Activated CD8-positive, alpha-beta memory T cell treated with anti-CD3 and anti-CD28 coated beads for 1 hour (primary cell): ENCODE measurements at regions not wholly inside any gene's neighbourhood (a gene's known extent, or its start where the extent isn't known, plus 50 kb on each side); places are given as distances from the start of the nearest gene placed in this dataset.
"Not testable (repeated sequence)": the region's sequence is repeated elsewhere in the genome, so short reads cannot be mapped to it uniquely, and the experiment has no call there.

ENCODE experiments used
- DNase-seq, 2 donors: peaks; one replicate each; pipeline ENCODE4 v3.0.0-alpha.2; 2020; ENCODE audit warnings: low read depth in 1 of 2; ENCODE audit errors: extremely low read depth in 1 of 2

GRCh38 chr22:22976033-22976922 lies 88.7 kb downstream of the IGLL5 start:
- DNase-seq = no peak

DNA sequence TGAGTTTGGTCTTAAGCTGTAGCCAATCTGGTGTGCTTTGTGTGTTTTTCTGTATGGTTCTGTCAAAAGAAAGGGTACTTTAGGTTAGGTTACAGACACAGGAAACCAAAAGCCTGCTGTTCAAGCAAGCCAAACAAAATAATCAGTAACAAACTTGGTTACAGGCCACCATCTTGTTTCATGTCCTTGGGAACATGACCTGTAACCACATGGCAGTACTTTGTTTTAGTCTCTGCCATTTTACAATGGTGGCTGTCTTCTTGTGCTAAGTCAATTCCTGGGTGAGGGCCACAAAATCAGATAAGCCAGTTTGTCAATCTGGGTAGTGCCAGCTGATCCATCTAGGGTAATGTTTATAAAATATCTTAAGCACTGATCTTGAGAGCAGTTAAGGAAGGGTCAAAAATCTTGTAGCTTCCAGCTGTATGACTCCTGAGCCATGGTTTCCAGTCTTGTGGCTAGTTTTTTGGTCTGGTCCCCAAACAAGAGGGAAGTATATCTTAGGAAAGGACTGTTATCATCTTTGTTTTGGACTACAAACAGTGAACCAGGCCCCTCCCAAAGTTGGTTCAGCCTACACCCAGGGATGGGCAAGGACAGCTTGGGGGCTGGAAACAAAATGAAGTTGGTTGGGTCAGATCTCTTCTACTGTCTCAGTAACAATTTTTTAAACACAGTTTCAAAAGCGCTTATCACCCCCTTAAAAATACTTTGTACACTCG lies 90.0 kb downstream of the IGLL5 start:
- no peak for DNase-seq

DNA sequence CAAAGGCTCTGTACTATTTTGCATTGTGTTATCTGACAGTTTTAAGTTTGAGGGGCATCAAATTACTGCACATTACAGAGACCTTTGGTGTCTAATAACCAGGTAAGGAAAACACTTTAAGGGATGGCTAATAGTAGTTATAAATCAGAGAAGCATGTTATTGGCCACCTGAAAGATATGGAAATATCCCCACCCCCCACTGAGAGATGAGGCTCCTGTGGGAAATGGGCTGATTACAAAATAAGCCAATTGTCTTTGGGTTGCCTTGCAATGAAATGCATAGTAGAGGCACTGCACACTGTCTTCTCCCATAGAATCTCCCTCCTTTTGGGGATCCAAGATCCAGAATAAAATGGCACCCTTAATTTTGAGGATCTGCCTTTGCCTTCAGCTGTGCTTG lies 91.0 kb downstream of the IGLL5 start:
- DNase-seq = no peak

- no peak for DNase-seq
Observed at GRCh38 chr22:22979121-22979724, 91.1 kb upstream of the GNAZ start.

- no peak for DNase-seq
Observed at GRCh38 chr22:22979954-22980353, 90.4 kb upstream of the GNAZ start.

DNA sequence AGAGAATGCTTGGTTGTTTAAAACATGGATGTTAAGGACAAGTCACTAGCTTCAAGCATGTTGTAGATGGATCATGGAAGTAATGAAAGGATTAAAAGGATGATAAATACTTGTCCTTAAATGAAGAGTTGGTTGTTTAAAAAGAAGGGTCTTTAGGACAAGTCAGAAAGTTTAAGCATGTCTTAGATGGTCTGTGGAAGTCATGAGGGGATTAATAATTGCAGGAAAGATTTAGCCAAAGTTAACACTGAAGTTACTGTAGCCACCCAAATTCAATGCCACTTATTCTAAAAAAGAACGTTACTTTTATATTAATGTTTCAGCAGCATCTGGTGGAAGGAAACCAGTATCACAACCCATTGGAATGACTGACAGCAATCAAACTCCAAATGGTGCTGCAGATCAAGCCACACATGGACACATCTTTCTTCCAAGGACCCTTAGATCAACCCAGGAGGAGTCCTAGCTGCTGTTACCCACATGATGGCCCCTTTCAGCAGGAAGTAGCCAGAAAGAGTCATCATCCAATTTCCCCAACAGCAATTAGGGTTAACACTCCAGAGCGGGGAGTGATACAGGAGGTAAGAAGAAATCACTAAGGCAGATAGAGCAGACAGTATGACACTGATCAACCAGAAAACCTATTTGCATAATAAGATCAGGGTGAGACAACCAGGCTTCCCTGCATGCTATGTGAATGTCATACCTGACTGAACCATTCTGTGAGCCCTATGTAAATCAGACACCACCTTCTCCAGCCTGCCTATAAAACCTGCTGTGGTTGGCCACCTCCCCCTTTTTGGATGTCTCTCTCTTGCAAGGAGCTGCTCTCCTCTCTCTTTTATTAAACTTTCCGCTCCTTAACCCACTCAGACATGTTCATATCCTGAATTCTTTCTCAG lies 88.4 kb upstream of the GNAZ start:
- DNase-seq = no peak

DNA sequence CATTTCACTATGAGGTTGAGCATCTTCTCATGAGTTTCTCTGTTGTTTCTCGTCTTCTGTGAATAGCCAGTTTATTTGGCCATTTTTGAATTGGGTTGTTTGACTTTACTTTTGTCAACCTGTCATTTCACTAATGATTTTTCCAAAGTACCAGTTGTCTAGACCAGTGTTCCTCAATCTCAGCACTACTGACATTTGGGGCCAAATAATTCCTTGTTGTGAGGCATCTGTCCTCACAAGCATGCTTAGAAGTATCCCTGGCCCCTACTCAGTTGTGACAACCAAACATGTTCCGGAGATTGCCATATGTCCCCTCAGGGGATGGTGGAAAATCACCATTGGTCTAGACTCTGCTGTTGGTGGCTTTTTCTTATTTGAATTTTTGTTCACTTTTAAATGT lies 87.7 kb upstream of the GNAZ start:
- no peak for DNase-seq

- no peak for DNase-seq
Observed at GRCh38 chr22:22983123-22983522, 87.2 kb upstream of the GNAZ start.

DNA sequence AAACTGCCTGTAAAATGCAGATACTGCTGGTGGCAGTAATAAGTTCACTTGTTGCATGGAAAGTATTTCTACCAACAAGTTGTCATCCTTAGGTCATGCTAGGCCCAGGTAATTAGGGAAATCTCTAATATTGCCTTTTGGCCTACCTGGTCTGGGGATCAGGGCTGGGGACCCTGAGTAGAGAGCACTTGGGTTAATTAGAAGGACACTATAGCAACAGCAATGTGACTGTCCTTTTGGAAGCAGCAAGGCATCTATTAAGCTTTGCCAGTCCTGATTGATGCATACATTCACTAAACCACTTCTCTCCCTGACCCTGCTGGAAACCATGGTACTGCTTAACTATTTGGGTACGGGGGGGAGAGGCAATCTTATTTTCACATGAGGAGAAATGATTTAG lies 86.5 kb upstream of the GNAZ start:
- DNase-seq = no peak

GRCh38 chr22:22984967-22985366 lies 85.4 kb upstream of the GNAZ start:
- DNase-seq = no peak

DNA sequence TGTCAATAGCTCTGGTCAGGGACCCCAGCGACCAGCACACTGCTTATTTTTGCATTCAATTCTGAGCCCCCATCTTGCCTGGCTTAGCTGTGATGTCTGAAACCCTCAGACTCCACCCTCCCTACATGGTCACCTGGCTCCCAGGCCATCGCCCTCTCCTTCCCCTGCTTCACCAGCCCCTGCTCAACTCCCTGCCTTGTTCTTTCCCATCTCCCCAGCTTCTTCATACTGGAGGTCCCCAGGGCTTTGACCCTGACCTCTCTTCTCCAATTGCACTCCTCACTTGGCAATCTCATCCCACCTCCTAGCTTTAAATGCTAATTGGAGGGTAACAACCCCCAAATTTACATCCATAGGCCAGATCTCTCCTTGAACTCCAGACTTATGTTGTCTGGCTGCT lies 84.3 kb upstream of the GNAZ start:
- DNase-seq = no peak

- DNase-seq = no peak
Observed at GRCh38 chr22:22986640-22987039, 83.7 kb upstream of the GNAZ start.

GRCh38 chr22:22988150-22988549 lies 82.2 kb upstream of the GNAZ start:
- DNase-seq = no peak

GRCh38 chr22:22988785-22989184 lies 81.5 kb upstream of the GNAZ start:
- no peak for DNase-seq

DNA sequence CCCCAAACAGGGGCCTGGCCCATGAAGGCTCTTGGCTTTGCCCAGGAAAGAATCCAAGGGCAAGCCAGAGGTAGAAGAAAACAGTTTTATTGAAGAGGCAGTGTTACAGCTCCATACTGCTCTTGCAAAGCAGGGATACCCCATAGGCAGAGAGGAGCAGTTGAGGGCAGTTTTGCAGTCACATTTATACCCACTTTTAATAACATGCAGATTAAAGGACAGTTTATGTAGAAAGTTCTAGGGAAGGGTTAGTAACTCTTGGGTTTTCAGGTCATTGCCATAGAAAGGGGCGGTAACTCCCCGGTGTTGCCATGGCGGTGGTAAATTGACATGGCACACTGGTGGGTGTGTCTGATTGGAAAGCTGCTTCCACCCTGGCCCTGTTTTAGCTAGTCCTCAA lies 80.5 kb upstream of the GNAZ start:
- no peak for DNase-seq

DNA sequence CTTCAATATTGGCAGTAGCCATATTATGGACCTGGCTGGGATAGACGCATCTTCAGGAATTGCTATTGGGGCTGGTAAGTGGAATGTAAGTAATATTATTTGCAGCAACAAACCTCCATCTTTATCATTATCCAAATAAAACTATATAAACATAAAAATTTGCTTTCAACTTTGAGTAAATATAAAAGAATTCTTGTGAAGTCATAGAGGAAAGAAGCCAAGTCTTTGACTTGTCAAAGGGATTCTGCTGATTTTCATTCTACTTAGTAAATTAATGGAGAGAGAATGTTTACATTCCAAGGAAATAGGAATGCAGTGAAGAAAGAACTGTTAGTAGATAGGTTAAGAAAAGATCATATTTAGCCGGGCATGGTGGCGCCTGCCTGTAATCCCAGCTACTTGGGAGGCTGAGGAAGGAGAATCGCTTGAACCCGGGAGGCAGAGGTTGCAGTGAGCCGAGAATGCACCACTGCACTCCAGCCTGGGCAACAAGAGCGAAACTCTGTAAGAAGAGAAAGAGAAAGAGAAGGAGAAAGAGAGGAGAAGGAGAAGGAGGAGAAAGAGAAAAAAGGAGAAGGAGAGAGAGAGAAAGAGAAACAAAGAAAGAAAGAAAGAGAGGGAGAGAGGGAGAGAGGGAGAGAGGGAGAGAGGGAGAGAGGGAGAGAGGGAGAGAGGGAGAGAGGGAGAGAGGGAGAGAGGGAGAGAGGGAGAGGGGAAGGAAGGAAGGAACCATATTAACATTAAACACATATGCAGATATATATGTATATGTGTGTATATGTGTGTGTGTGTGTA lies 79.4 kb upstream of the GNAZ start:
- not testable (repeated sequence) for DNase-seq

DNA sequence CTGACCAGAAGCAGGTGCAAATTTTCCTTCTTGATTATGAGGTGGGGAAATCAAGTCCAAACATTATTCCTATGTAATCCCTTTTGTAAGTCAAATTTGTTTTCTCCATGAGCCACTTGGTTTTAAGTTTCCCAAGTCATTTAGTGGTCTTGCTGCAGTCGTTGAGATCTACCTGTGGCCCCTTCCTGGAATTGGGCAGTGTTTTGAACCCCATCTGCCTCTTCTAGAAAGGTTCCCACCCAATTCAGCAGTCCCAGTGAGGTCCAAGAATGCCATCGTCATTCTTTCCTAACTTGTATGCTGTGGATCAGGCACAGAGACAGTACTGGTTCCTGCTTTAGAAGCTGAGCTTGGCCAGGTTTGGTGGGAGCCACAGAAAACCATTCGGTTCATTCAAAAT lies 77.8 kb upstream of the GNAZ start:
- DNase-seq = no peak

DNA sequence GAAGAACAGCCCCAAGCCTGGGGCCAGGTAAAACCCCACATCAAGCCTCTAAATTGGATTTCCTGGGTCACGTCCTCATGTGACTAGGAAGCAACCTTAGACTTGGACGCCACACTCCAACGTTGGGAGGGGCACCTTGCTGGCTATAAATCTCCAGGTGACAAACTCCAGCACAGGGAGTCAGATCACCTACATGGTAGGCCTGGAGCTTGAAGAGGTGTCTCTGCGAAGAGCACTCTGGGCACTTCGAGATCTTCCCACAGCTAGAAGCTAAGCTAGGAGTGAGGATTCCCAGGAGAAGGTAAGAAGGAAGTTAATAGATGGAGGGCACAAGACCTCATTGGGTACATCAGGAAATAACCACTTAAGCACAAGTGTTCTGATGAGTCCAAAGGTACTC lies 77.1 kb upstream of the GNAZ start:
- no peak for DNase-seq

DNA sequence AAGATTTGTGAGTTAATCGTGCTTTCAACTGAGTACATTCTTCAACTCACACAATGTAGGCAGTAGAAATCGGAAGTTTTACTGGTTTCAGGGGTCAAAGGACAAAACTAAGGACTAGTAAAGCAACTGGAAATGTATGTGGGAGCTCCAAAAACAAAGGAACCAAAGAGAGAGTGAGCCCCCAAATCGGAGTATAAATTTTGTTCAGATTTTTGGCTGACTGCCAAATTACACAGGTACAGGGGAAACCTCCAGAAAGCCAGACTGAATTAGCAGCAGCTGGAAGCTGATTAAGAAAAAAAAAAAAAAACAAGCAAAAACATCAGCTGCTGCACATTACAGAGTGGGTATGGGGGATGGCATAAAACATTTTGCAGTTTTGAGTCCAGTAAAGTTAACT lies 75.2 kb upstream of the GNAZ start:
- DNase-seq = no peak
